Spleen (tissue), 11 donors: ENCODE measurements at regions not wholly inside any gene's neighbourhood (a gene's known extent, or its start where the extent isn't known, plus 50 kb on each side); places are given as distances from the start of the nearest gene placed in this dataset.

Source experiments
- DNase-seq: peaks from one replicate; pipeline ENCODE4 v3.0.0-alpha.2; 2020
- H3K27ac ChIP-seq, 8 donors: fragments of 200-600 bp; sonication (generic) in 7 of 8; 1 replicate in 4 of 8; 2 replicates in 4 of 8; pipeline versions ENCODE4 v1.5.0 to v1.8.0; 2016 to 2021; ENCODE audit warnings: inconsistent platforms in 4 of 8, mild to moderate bottlenecking in 4 of 8, moderate library complexity in 1 of 8
- H3K27me3 ChIP-seq, 7 donors: fragments of 200-600 bp; sonication (generic) in 6 of 7; replicated peaks in 1 of 7; 1 replicate in 4 of 7; 2 replicates in 3 of 7; pipeline versions ENCODE4 v1.5.0 to v1.8.0; 2016 to 2021; ENCODE audit warnings: inconsistent platforms in 3 of 7, mild to moderate bottlenecking in 1 of 7
- H3K36me3 ChIP-seq, 6 donors: fragments of 200-600 bp; sonication (generic) in 5 of 6; 1 replicate in 4 of 6; 2 replicates in 2 of 6; pipeline versions ENCODE4 v1.5.0 to v1.8.0; 2016 to 2021; ENCODE audit warnings: inconsistent platforms in 2 of 6
- H3K4me1 ChIP-seq, 6 donors: fragments of 200-600 bp; sonication (generic) in 5 of 6; 1 replicate in 3 of 6; 2 replicates in 3 of 6; pipeline versions ENCODE4 v1.5.0 to v1.8.0; 2016 to 2021; ENCODE audit warnings: inconsistent platforms in 3 of 6
- H3K4me3 ChIP-seq, 8 donors: fragments of 200-600 bp; sonication (generic) in 7 of 8; 1 replicate in 4 of 8; 2 replicates in 4 of 8; pipeline versions ENCODE4 v1.5.0 to v1.8.0; 2016 to 2021; ENCODE audit warnings: inconsistent platforms in 4 of 8, mild to moderate bottlenecking in 4 of 8, moderate library complexity in 2 of 8
- H3K9me3 ChIP-seq, 8 donors: fragments of 200-600 bp; sonication (generic) in 7 of 8; 1 replicate in 4 of 8; 2 replicates in 4 of 8; pipeline versions ENCODE4 v1.5.0 to v1.8.0; 2016 to 2021; ENCODE audit warnings: inconsistent platforms in 4 of 8
- POLR2A ChIP-seq, 3 donors: fragments of 450-650 bp; IDR thresholded peaks; one replicate each; pipeline ENCODE4 v1.5.1; 2017; ENCODE audit warnings: antibody characterized with exemption in 3 of 3, mild to moderate bottlenecking in 1 of 3
- POLR2AphosphoS5 ChIP-seq, 3 donors: sonication (generic); formaldehyde crosslinking; IDR thresholded peaks; one replicate each; pipeline ENCODE4 v1.5.1; 2017; ENCODE audit warnings: antibody characterized with exemption in 3 of 3
- WGBS, 5 donors: extraction: QIAGEN DNeasy Blood & Tissue Kit in 3 of 5; methylation state at CpG; one replicate each; pipeline versions ENCODE4 v1.1.5 to v1.1.7; 2013 to 2018; 5-methylcytosine and 5-hydroxymethylcytosine counted together
- intact Hi-C: fragments of 100-400 bp; cut with DNase I; formaldehyde crosslinking; loops from one replicate; pipeline ENCODE4 v1.15.0; 2023; ENCODE audit warnings: low total_unique reads
- TF ChIP-seq, protein P1 (sequence below), 11 experiments: fragments of 200-600 bp in 7 of 11; fragments of 450-650 bp in 4 of 11; sonication (generic) in 4 of 11; IDR thresholded peaks in 8 of 11; conservative IDR thresholded peaks in 3 of 11; 1 replicate in 7 of 11; 2 replicates in 4 of 11; pipeline versions ENCODE4 v1.4.0 to v1.8.0; 2016 to 2021; ENCODE audit warnings: antibody characterized with exemption in 11 of 11, inconsistent platforms in 4 of 11, mild to moderate bottlenecking in 1 of 11
- donor health status: healthy with polysubstance abuse.
- donor health status: DM: no; HTN: no; CAD: no; lungs with moderate emphysema.
- donor health status: DM: no; HTN: no; CAD: no.
- donor health status: Bipolar disorder and iron deficiency.
- donor health status: healthy.
- donor health status: DM: no; HTN: no; CAD: no.
- donor health status: DM: yes; HTN: yes; CAD: no.

DNA sequence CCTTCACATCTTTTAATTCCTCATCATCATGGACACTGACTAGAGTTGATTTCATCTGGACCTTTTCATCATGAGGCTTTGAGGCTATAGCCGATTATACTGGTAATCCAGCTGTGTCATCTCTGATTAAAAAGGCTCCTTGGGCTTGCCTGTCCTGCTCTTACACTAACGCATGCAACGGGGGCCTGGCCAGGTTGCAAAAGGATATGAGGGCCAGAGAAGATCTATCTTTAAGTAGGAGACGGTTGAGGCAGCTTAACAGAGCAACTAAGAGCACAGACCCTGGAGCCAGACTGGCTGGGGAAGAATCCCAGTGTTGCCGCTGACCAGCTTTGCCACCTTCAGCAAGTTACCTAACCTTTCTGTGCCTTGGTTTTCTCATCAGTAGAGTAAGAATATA, 211.5 kb downstream of the PTEN start:
- Histone ChIP-seq H3K27ac (no peak overlapping the region), H3K9me3 (no peaks in the 10 kb centered on the region), H3K4me3 (no peak overlapping the region), H3K4me1 (peaks cover 5 to 47% (median 30%) of the 10 kb centered on the region in 6 donors), H3K36me3 (no peaks in the 10 kb centered on the region), H3K27me3 (no peaks in the 10 kb centered on the region)
- WGBS, 5 donors = 81 to 96% (median 91%) methylated on average over 5 of the region's 5 CpGs
- no peak for TF ChIP-seq POLR2AphosphoS5 (IDR thresholded peaks at IDR 0.05)
- no peak for TF ChIP-seq POLR2A (IDR thresholded peaks at IDR 0.05)
- intact Hi-C loops = no loop called here
- no peak for DNase-seq

DNA sequence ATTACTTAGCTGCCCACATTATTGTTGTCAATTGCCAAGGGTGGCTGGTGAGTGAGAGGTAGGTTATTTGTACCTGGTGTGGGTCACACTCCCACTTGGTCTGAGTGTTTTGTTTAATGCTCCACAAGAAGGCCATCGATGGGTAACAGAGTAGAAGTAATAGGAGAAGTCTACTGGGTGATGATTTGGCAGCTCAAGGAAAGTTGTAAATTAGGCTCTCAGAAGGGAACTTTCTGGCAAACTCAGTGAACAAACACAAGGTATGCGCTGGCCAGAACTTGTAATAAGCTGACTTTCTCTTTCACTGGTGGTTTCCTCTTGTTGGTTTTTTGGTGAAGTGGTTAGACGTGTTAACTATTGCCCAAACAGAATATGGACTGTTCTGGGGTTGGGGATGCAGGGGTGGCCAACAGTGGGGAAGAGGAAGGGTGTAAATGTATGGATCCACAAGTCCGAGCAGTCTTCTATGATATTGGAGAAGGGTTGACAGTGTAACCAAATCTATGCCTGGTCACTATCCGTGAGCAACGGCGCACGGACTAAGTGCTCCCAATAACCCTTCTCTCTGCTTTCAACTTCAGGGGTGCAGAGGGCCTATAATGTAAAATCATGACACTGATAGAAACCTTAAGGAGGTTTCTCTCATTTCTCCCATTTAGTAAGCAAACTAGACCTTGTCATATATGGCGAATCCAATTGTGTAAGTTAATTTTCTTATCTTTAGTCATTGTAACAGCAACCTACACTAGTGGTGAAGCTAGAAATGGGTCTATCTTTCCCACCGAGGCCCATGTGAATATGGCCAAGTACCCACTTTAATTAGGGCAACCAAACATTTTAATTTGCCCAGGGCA, 212.8 kb downstream of the PTEN start:
- Histone ChIP-seq H3K27ac (peak overlapping the region in 3 of 8 donors; percentile 24 to 34 (median 34)), H3K36me3 (no peaks in the 10 kb centered on the region), H3K4me1 (peaks cover 0 to 47% (median 28%) of the 10 kb centered on the region in 6 donors), H3K4me3 (no peak overlapping the region), H3K9me3 (no peaks in the 10 kb centered on the region), H3K27me3 (no peaks in the 10 kb centered on the region)
- TF ChIP-seq POLR2AphosphoS5 (IDR thresholded peaks at IDR 0.05) (no peak), POLR2A (IDR thresholded peaks at IDR 0.05) (no peak)
- TF ChIP-seq, protein P1, sequence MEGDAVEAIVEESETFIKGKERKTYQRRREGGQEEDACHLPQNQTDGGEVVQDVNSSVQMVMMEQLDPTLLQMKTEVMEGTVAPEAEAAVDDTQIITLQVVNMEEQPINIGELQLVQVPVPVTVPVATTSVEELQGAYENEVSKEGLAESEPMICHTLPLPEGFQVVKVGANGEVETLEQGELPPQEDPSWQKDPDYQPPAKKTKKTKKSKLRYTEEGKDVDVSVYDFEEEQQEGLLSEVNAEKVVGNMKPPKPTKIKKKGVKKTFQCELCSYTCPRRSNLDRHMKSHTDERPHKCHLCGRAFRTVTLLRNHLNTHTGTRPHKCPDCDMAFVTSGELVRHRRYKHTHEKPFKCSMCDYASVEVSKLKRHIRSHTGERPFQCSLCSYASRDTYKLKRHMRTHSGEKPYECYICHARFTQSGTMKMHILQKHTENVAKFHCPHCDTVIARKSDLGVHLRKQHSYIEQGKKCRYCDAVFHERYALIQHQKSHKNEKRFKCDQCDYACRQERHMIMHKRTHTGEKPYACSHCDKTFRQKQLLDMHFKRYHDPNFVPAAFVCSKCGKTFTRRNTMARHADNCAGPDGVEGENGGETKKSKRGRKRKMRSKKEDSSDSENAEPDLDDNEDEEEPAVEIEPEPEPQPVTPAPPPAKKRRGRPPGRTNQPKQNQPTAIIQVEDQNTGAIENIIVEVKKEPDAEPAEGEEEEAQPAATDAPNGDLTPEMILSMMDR (IDR thresholded peaks at IDR 0.05 in 8 of 11, conservative IDR thresholded peaks at IDR 0.05 in 3 of 11) = no peak
- intact Hi-C loops = no loop called here
- no peak for DNase-seq
- 67 to 73% (median 71%) methylated on average over 10 of the region's 10 CpGs for WGBS, 5 donors

DNA sequence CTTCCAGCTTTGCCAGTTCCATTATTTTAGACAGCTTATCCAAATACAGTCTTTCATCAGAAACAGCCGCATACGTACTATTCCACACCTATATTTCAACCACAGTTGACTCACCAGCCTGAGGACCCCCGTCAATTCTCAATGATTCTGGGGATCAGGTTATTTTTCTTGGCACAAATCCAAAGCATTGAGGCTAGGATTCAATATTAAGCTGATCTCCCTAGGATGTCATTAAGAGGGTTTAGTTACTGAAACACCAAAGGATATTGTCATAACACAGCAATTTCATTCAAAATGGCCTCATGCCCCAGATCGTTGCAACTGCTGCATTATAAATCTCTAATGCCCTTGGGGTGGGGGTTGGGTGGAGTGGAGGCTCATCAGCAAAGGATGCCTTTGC, 214.6 kb downstream of the PTEN start:
- Histone ChIP-seq H3K4me3 (no peak overlapping the region), H3K9me3 (no peaks in the 10 kb centered on the region), H3K36me3 (no peaks in the 10 kb centered on the region), H3K4me1 (peaks cover 0 to 49% (median 28%) of the 10 kb centered on the region in 6 donors), H3K27ac (no peak overlapping the region), H3K27me3 (no peaks in the 10 kb centered on the region)
- WGBS, 5 donors = 71 to 93% (median 90%) methylated on average over 4 of the region's 4 CpGs
- intact Hi-C loops = no loop called here
- DNase-seq = no peak
- TF ChIP-seq, protein P1 (IDR thresholded peaks at IDR 0.05 in 8 of 11, conservative IDR thresholded peaks at IDR 0.05 in 3 of 11) = no peak
- TF ChIP-seq POLR2AphosphoS5 (IDR thresholded peaks at IDR 0.05) = no peak
- TF ChIP-seq POLR2A (IDR thresholded peaks at IDR 0.05) = no peak

DNA sequence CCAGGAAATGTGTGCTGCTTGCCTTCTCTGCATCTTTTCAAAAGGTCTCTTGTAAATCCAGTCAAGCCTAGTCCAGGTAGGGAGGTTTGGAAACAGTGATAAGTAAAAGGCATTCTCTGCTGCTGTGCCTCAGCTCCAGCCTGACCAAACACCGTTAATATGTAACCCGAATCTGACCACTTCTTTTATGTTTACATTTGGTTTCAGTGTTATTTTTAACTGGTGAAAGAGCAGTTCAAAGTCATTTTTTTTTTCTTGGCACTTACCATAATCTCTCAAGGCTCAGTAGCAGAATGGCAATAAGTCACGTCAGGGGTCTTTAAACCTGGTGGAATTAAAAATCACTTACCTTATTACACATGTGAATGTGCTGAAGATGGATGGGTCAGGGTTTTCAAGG, 216.8 kb downstream of the PTEN start:
- Histone ChIP-seq H3K9me3 (no peaks in the 10 kb centered on the region), H3K27me3 (no peaks in the 10 kb centered on the region), H3K36me3 (no peaks in the 10 kb centered on the region), H3K27ac (no peak overlapping the region), H3K4me1 (peaks cover 0 to 64% (median 35%) of the 10 kb centered on the region in 6 donors), H3K4me3 (no peak overlapping the region)
- intact Hi-C loops = no loop called here
- no peak for DNase-seq
- TF ChIP-seq POLR2AphosphoS5 (IDR thresholded peaks at IDR 0.05) (no peak), POLR2A (IDR thresholded peaks at IDR 0.05) (no peak)
- TF ChIP-seq, protein P1 (IDR thresholded peaks at IDR 0.05 in 8 of 11, conservative IDR thresholded peaks at IDR 0.05 in 3 of 11) = no peak
- 31 to 39% (median 34%) methylated on average over 3 of the region's 3 CpGs for WGBS, 5 donors
